HCT116 (cell line): ENCODE measurements at regions not wholly inside any gene's neighbourhood (a gene's known extent, or its start where the extent isn't known, plus 50 kb on each side); places are given as distances from the start of the nearest gene placed in this dataset.

Experiments used
- ATAC-seq: fragments of 200-7000 bp; cut with Tn5 transposase; 2 replicates; pipeline ENCODE4 v1.9.1; 2020; ENCODE audit warnings: mild to moderate bottlenecking, moderate library complexity
- BruUV-seq: library from RNA; stranded (reverse); fragments of 400-500 nt; replicated peaks from 2 replicates; lab custom pipeline; 2021; lab: Mats Ljungman, UMichigan
- CTCF ChIA-PET: fragments of 300-600 bp; sonication (Branson Sonifier 250); formaldehyde crosslinking; loops from one replicate; lab custom pipeline; 2021; ENCODE audit warnings: antibody characterized with exemption; lab: Charles Lee
- POLR2A ChIA-PET: fragments of 300-600, 350-600 bp; sonication (Branson Sonifier 250); formaldehyde crosslinking; loops from one replicate; lab custom pipeline; 2021; ENCODE audit warnings: antibody characterized with exemption; lab: Charles Lee
- RAD21 ChIA-PET, 2 experiments: fragments of 300-600 bp; sonication (Branson Sonifier 250); formaldehyde crosslinking; loops; one replicate each; lab custom pipeline; 2023; ENCODE audit warnings: low total read pairs in 2 of 2; ENCODE audit not compliant: uncharacterized antibody in 2 of 2, unreplicated experiment in 2 of 2, low non-redundant PET in 1 of 2; lab: Charles Lee
- DNase-seq: peaks from one replicate; pipeline ENCODE4 v3.0.0-alpha.2; 2010; ENCODE audit warnings: low read depth, low spot score
- H2AFZ ChIP-seq: fragments of 200-600 bp; shearing (Covaris generic), sonication (generic); 2 replicates; pipeline ENCODE4 v1.6.1; 2017; ENCODE audit warnings: low read depth, mixed run types, mixed read lengths, antibody characterized with exemption, low read length; ENCODE audit not compliant: poor library complexity, severe bottlenecking
- H3K27ac ChIP-seq: 2 replicates; pipeline ENCODE4 v1.5.1; 2012; ENCODE audit warnings: low read depth, low read length
- H3K27me3 ChIP-seq: fragments of 200-600 bp; sonication (generic); 2 replicates; pipeline ENCODE4 v1.6.1; 2016; ENCODE audit warnings: mixed run types, low read length, mixed read lengths; ENCODE audit not compliant: insufficient read depth
- H3K36me3 ChIP-seq, 2 experiments: fragments of 200-500 bp in 1 of 2; fragments of 200-600 bp in 1 of 2; sonication (Bioruptor generic) in 1 of 2; sonication (generic) in 1 of 2; 2 replicates each; pipeline versions ENCODE4 v1.5.1 to v1.6.1; 2014 to 2016; ENCODE audit warnings: low read length in 2 of 2, inconsistent platforms in 1 of 2, mixed read lengths in 1 of 2, mixed run types in 1 of 2; ENCODE audit not compliant: insufficient read depth in 2 of 2, control insufficient read depth in 1 of 2
- H3K4me1 ChIP-seq, 2 experiments: fragments of 200-600 bp in 1 of 2; sonication (generic) in 1 of 2; 2 replicates each; pipeline versions ENCODE4 v1.5.1 to v1.6.1; 2012 to 2017; ENCODE audit warnings: low read length in 2 of 2, inconsistent platforms in 1 of 2, mild to moderate bottlenecking in 1 of 2, mixed read lengths in 1 of 2, mixed run types in 1 of 2, moderate library complexity in 1 of 2; ENCODE audit not compliant: insufficient read depth in 2 of 2, control insufficient read depth in 1 of 2
- H3K4me2 ChIP-seq: fragments of 200-600 bp; sonication (generic); 2 replicates; pipeline ENCODE4 v1.6.1; 2017; ENCODE audit warnings: mixed run types, low read length, mixed read lengths
- H3K4me3 ChIP-seq, 2 experiments: fragments of 200-600 bp in 1 of 2; sonication (generic) in 1 of 2; replicated peaks in 1 of 2; 2 replicates each; pipeline ENCODE4 v1.5.1; 2011 to 2016; ENCODE audit warnings: low read length in 2 of 2, control low read depth in 1 of 2, low read depth in 1 of 2, mild to moderate bottlenecking in 1 of 2, mixed read lengths in 1 of 2, mixed run types in 1 of 2
- H3K79me2 ChIP-seq: fragments of 200-600 bp; sonication (generic); 2 replicates; pipeline ENCODE4 v1.6.1; 2017; ENCODE audit warnings: mild to moderate bottlenecking, mixed run types, low read length, moderate library complexity, mixed read lengths; ENCODE audit not compliant: insufficient read depth
- H3K9ac ChIP-seq: fragments of 200-600 bp; sonication (generic); 2 replicates; pipeline ENCODE4 v1.6.1; 2016; ENCODE audit warnings: low read length, mixed read lengths
- H3K9me2 ChIP-seq: fragments of 200-600 bp; sonication (generic), shearing (Covaris generic); 2 replicates; pipeline ENCODE4 v1.6.1; 2017; ENCODE audit warnings: mixed run types, mild to moderate bottlenecking, moderate library complexity; ENCODE audit not compliant: insufficient read depth
- H3K9me3 ChIP-seq, 2 experiments: fragments of 200-500 bp in 1 of 2; fragments of 200-600 bp in 1 of 2; sonication (Bioruptor generic) in 1 of 2; sonication (generic) in 1 of 2; 2 replicates each; pipeline ENCODE4 v1.6.1; 2014 to 2017; ENCODE audit warnings: low read length in 2 of 2, mixed read lengths in 2 of 2, inconsistent platforms in 1 of 2, low read depth in 1 of 2, mild to moderate bottlenecking in 1 of 2, mixed run types in 1 of 2, moderate library complexity in 1 of 2; ENCODE audit not compliant: control insufficient read depth in 1 of 2, insufficient read depth in 1 of 2
- H4K20me1 ChIP-seq: fragments of 200-600 bp; sonication (generic), shearing (Covaris generic); 2 replicates; pipeline ENCODE4 v1.6.1; 2017; ENCODE audit warnings: mixed run types, mild to moderate bottlenecking, moderate library complexity; ENCODE audit not compliant: insufficient read depth
- CEBPB ChIP-seq: IDR thresholded peaks from 2 replicates; pipeline ENCODE4 v1.6.1; 2012; ENCODE audit warnings: low read depth
- CTCF ChIP-seq, 3 experiments: fragments of 200-600 bp in 1 of 3; sonication (generic) in 1 of 3; IDR thresholded peaks in 2 of 3; conservative IDR thresholded peaks in 1 of 3; 2 replicates each; pipeline ENCODE4 v1.5.1; 2012 to 2017; ENCODE audit warnings: low read depth in 2 of 3, low read length in 2 of 3, antibody characterized with exemption in 1 of 3, borderline replicate concordance in 1 of 3, control low read depth in 1 of 3, mild to moderate bottlenecking in 1 of 3, mixed read lengths in 1 of 3, mixed run types in 1 of 3, moderate library complexity in 1 of 3; ENCODE audit not compliant: insufficient read depth in 1 of 3
- ELF1 ChIP-seq: IDR thresholded peaks from 2 replicates; pipeline ENCODE4 v1.6.1; 2012; ENCODE audit warnings: low read depth, borderline replicate concordance
- EZH2phosphoT487 ChIP-seq: fragments of 200-600 bp; IDR thresholded peaks from 2 replicates; pipeline ENCODE4 v1.6.1; 2018; ENCODE audit warnings: antibody characterized with exemption, borderline replicate concordance
- FOSL1 ChIP-seq: IDR thresholded peaks from 2 replicates; pipeline ENCODE4 v1.6.1; 2012; ENCODE audit warnings: low read depth
- JUND ChIP-seq: IDR thresholded peaks from 2 replicates; pipeline ENCODE4 v1.6.1; 2012
- MAX ChIP-seq: IDR thresholded peaks from 2 replicates; pipeline ENCODE4 v1.6.1; 2012
- POLR2A ChIP-seq: IDR thresholded peaks from 2 replicates; pipeline ENCODE4 v1.7.0; 2011; ENCODE audit warnings: borderline replicate concordance; ENCODE audit not compliant: insufficient read depth, insufficient read length; ENCODE audit errors: extremely low read depth
- RAD21 ChIP-seq: IDR thresholded peaks from 2 replicates; pipeline ENCODE4 v1.6.1; 2012; ENCODE audit warnings: low read depth, mild to moderate bottlenecking
- SIN3A ChIP-seq: IDR thresholded peaks from 2 replicates; pipeline ENCODE4 v1.6.1; 2012; ENCODE audit warnings: low read depth
- SP1 ChIP-seq: IDR thresholded peaks from 2 replicates; pipeline ENCODE4 v1.6.1; 2012; ENCODE audit warnings: low read depth
- SRF ChIP-seq: IDR thresholded peaks from 2 replicates; pipeline ENCODE4 v1.6.1; 2012; ENCODE audit warnings: low read depth
- TCF7L2 ChIP-seq: IDR thresholded peaks from 2 replicates; pipeline ENCODE4 v1.7.0; 2011; ENCODE audit warnings: borderline replicate concordance, inconsistent platforms; ENCODE audit not compliant: insufficient read depth, insufficient read length; ENCODE audit errors: extremely low read depth
- ZNF274 ChIP-seq: fragments of 200-500 bp; sonication (Bioruptor generic); IDR thresholded peaks from 2 replicates; pipeline ENCODE4 v1.6.1; 2014; ENCODE audit warnings: mild to moderate bottlenecking, low read depth, low read length, inconsistent platforms
- intact Hi-C: fragments of 100-400 bp; cut with micrococcal nuclease; formaldehyde crosslinking; loops from 2 replicates; pipeline ENCODE4 v1.10.0; 2022
- TF ChIP-seq, protein P1 (sequence below): IDR thresholded peaks from 2 replicates; pipeline ENCODE4 v1.6.1; 2012
- TF ChIP-seq, protein P2 (sequence below): IDR thresholded peaks from 2 replicates; pipeline ENCODE4 v1.6.1; 2011; ENCODE audit warnings: mild to moderate bottlenecking, low read length, moderate library complexity; ENCODE audit not compliant: insufficient replicate concordance; ENCODE audit errors: extremely low read depth
- TF ChIP-seq, protein P3 (sequence below): IDR thresholded peaks from 2 replicates; pipeline ENCODE4 v1.6.1; 2012; ENCODE audit warnings: low read depth

DNA sequence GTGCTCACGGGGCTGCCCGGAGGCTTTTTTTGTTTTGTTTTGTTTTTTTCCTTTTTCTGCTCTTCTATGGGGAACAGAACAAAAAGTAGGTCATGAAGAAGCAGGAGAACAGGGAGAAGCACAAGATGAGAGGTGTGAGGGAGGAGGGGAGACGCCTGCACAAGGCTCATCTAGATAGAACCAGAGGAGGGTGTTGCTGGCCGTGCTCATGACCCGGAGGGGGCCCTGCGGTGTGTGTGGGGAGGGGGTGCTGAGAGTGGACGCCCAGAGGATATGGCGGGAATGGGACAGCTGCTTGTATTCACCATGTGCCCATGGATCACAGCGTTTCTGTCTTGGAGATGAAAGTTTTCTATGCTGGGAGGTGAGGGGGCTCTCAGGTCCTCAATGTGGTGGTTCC is 183.7 kb downstream of the FOXL1 start:
- no TSS peak for BruUV-seq
- intact Hi-C loops, result loop anchor here (5.0 kb wide), 2 partner anchors 200 to 315 kb away; no protein-coding TSS in a partner anchor
- H3K4me1 ChIP-seq, result peaks cover 0 to 4% of the 10 kb centered on the region in 2 experiments; a peak in 3 of 4 replicates
- ChIA-PET POLR2A (no interaction called here), CTCF (interaction anchor here (2.1 kb wide), 2 partner anchors 12 to 187 kb away, joined by 6 to 12 read pairs; no protein-coding TSS in a partner anchor), RAD21 (no interaction called here)
- no peaks in the 10 kb centered on the region for H3K9me2 ChIP-seq
- H3K79me2 ChIP-seq, result no peaks in the 10 kb centered on the region
- TF ChIP-seq SRF, result no peak
- no peak for TF ChIP-seq POLR2A
- no peak for TF ChIP-seq CTCF (IDR thresholded peaks at IDR 0.05 in 2 of 3, conservative IDR thresholded peaks at IDR 0.05 in 1 of 3; ENCODE audit: borderline replicate concordance in 1 of 3, insufficient read depth in 1 of 3, low read depth in 2 of 3, low read length in 2 of 3)
- TF ChIP-seq, protein P1, sequence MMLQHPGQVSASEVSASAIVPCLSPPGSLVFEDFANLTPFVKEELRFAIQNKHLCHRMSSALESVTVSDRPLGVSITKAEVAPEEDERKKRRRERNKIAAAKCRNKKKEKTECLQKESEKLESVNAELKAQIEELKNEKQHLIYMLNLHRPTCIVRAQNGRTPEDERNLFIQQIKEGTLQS, result no peak
- TF ChIP-seq, protein P2, sequence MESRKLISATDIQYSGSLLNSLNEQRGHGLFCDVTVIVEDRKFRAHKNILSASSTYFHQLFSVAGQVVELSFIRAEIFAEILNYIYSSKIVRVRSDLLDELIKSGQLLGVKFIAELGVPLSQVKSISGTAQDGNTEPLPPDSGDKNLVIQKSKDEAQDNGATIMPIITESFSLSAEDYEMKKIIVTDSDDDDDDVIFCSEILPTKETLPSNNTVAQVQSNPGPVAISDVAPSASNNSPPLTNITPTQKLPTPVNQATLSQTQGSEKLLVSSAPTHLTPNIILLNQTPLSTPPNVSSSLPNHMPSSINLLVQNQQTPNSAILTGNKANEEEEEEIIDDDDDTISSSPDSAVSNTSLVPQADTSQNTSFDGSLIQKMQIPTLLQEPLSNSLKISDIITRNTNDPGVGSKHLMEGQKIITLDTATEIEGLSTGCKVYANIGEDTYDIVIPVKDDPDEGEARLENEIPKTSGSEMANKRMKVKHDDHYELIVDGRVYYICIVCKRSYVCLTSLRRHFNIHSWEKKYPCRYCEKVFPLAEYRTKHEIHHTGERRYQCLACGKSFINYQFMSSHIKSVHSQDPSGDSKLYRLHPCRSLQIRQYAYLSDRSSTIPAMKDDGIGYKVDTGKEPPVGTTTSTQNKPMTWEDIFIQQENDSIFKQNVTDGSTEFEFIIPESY, result no peak
- no peak for TF ChIP-seq CEBPB
- TF ChIP-seq FOSL1, result no peak
- TF ChIP-seq EZH2phosphoT487, result no peak
- TF ChIP-seq ELF1, result no peak
- TF ChIP-seq SIN3A, result no peak
- no peak for TF ChIP-seq TCF7L2
- TF ChIP-seq RAD21, result no peak
- no peak for TF ChIP-seq SP1
- no peak for TF ChIP-seq ZNF274
- no peak for TF ChIP-seq JUND
- no peak for TF ChIP-seq MAX
- TF ChIP-seq, protein P3, sequence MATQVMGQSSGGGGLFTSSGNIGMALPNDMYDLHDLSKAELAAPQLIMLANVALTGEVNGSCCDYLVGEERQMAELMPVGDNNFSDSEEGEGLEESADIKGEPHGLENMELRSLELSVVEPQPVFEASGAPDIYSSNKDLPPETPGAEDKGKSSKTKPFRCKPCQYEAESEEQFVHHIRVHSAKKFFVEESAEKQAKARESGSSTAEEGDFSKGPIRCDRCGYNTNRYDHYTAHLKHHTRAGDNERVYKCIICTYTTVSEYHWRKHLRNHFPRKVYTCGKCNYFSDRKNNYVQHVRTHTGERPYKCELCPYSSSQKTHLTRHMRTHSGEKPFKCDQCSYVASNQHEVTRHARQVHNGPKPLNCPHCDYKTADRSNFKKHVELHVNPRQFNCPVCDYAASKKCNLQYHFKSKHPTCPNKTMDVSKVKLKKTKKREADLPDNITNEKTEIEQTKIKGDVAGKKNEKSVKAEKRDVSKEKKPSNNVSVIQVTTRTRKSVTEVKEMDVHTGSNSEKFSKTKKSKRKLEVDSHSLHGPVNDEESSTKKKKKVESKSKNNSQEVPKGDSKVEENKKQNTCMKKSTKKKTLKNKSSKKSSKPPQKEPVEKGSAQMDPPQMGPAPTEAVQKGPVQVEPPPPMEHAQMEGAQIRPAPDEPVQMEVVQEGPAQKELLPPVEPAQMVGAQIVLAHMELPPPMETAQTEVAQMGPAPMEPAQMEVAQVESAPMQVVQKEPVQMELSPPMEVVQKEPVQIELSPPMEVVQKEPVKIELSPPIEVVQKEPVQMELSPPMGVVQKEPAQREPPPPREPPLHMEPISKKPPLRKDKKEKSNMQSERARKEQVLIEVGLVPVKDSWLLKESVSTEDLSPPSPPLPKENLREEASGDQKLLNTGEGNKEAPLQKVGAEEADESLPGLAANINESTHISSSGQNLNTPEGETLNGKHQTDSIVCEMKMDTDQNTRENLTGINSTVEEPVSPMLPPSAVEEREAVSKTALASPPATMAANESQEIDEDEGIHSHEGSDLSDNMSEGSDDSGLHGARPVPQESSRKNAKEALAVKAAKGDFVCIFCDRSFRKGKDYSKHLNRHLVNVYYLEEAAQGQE, result no peak
- H3K36me3 ChIP-seq, result no peaks in the 10 kb centered on the region
- no peak overlapping the region for H3K4me3 ChIP-seq
- H2AFZ ChIP-seq, result no peak overlapping the region
- no peaks in the 10 kb centered on the region for H4K20me1 ChIP-seq
- H3K27ac ChIP-seq, result no peak overlapping the region
- DNase-seq, result no peak
- H3K9ac ChIP-seq, result no peak overlapping the region
- H3K9me3 ChIP-seq, result peaks cover 0 to 6% of the 10 kb centered on the region in 2 experiments; a peak in 1 of 4 replicates
- H3K4me2 ChIP-seq, result no peak overlapping the region
- peaks cover 37% of the 10 kb centered on the region for H3K27me3 ChIP-seq
- ATAC-seq, result no peak
